NCI-H82 treated with DMSO at 0.1 percent for 48 hours (cell line): ENCODE measurements at regions not wholly inside any gene's neighbourhood (a gene's known extent, or its start where the extent isn't known, plus 50 kb on each side); places are given as distances from the start of the nearest gene placed in this dataset.
"Not testable (repeated sequence)": the region's sequence is repeated elsewhere in the genome, so short reads cannot be mapped to it uniquely, and the experiment has no call there.

Experiments
- DNase-seq: peaks from one replicate; lab custom pipeline; 2025; ENCODE audit not compliant: unreplicated experiment; lab: John Stamatoyannopoulos, UW

DNA sequence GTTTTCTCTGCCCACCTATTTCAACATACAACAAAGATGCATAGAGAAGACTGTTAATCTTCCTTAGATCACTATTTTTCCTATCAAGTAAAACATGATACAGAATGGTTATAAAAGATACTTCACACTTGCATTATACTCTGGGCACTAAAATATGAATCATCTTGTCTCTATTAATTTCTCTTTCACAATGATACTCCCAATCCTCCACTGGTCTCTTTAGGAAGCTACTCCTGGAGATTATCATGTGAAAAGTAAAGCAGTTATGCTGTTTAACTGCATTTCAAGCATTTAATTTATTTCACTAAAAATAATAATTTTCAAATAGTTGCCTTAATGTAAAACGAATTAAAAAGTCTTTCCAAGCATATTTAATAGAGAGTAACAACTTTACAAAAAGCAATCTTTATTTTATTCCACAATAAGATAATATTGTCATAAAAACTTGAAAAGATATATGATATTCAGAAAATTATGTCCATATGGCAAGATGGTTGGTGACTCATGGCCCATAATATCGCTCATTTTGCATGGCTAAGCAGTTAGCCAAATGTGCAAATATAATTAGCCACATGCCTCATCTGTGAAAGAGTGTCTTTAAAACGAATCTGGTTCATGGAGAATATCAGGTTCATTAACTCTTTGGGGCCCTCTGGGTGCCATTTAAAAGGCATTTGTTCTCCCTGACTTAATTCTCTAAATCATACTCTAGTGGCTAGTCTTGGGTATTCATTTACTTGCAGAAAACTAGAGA, 1569.0 kb upstream of the B3GALT2 start:
- DNase-seq = no peak

DNA sequence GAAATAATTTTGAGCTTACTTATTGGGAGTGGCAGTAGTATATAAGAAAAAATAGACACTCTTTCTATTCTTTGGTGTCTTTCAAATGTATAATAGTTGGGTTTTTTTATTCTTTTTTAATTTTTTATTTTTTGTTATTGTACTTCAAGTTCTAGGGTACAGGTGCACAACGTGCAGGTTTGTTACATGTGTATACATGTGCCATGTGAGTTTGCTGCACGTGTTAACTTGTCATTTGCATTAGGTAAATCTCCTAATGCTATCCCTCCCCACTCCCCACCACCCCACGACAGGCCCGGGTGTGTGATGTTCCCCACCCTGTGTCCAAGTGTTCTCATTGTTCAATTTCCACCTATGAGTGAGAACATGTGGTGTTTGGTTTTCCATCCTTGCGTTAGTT, 1552.4 kb upstream of the B3GALT2 start:
- DNase-seq = not testable (repeated sequence)

DNA sequence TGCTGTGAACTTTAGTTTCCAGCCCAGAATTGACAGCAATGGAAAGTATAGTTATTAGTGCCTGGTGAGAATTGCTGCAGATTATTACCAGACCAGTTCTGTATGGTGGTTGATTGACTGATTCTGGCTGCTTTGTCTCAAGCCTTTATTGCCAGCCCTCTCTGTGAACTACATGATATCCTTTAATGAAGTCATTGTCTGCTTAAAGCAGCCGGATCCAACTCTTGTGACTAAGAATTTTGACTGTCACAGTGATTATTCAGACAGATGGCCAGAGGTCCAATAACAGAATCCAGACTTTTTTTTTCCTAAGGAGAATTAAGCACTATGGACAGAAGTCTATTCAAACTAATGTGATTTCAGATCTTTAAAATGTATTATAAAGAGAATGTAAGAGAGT, 1548.6 kb upstream of the B3GALT2 start:
- DNase-seq = no peak

DNA sequence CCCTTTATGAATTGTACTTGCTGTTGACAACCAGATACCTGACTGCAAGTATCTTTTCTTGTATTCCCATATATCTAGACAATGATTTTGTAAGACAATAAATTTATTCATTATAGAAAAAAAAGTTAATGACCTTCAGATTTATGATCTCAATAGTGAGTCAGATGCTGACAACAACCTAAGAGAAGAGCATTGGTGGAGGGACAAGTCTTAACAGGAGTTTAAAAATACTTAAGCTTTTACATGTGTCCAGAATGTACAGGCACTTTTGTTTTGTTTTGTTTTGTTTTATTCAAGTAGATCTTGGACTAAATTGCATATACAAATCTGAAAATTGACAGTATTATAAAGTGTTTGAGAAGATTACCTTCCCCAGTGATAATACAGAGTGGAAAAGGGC, 1544.6 kb upstream of the B3GALT2 start:
- DNase-seq = no peak

DNA sequence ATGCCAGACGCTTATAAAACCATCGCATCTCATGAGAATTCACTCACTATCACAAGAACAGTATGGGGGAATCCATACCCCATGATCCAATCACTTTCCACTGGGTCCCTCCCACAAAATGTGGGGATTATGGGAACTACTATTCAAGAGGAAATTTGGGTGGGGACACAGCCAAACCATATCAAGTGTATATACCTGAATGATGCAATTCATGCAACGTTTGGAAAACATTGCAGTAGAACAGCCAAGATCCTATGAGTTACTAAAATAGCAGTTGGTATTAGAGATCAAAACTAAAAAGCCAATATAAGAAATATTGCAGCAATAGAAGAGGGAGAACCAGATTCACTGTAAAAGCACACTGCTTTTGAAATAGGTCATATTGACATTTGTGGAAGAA, 1543.9 kb upstream of the B3GALT2 start:
- DNase-seq = no peak

DNA sequence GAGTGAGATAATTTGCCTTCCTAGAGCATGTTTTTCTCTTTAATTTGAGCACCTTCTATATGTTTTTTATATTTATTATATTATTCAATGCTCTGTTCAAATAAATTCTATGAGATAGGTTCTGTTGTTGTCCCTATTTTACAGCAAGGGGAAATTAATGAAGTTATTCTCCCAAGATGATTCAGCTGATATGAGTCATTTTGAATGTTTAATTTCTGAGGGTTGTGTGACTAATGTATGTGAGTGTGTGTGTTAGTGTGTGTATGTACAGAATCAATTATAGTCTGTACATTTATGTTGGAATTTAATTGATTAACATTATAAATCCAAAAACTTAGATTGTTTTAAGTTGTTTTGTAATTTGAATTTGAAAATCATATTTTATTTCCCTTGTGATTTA, 1536.7 kb upstream of the B3GALT2 start:
- no peak for DNase-seq

DNA sequence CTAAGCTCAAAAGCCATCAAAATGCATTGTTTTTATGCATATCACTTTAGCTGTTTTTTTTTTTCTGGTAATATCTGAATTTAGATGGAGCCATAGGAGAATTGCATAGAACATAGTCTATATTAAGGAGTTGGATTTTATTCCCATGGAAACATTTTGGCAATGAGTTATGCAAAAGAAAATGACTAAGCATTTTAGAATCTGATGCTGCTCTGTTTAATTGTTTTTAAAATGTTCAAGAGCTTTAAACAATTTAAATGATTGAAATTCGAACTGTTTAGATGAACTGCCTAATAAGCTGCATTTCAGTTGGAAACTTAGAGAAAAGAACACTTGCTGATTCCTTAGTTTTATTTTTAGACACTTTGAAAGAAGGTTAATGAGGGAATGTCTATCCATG, 1531.5 kb upstream of the B3GALT2 start:
- no peak for DNase-seq

DNA sequence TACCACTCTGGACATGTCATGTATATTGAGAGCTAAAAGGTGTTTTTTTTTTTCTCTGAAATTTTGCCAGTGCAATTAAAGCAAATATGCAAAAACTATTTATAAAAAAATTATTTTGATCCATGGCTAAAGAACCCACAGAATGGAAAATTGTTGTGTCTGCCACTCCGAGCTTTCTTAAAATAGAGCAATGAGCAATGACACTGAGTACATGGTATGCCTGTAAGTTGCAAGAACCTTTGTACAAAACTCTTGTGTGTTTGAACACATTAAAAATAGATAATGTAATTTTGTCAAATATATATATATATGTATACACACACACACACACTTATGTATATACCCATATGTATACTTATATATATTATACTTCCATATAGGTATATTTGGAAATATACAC, 1530.9 kb upstream of the B3GALT2 start:
- no peak for DNase-seq

DNA sequence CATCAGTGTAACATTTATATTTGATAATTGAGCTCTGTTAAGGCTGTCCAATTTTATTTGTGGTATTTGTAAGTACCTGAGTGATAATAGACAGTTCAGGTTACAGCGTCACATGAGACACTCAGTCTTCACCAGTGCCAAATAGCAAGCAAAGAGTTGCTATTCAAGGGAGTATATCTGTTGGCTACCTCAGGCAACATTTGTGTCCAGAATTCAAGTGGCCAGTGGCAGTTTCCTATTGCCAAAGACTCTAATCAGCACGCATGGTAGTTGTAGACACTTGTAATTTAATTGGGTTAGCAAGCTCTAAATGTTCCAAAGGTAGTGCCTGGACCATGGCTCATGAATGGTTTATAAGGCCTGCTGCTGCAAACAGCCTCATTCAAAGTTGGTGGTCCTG, 1524.3 kb upstream of the B3GALT2 start:
- DNase-seq = no peak

DNA sequence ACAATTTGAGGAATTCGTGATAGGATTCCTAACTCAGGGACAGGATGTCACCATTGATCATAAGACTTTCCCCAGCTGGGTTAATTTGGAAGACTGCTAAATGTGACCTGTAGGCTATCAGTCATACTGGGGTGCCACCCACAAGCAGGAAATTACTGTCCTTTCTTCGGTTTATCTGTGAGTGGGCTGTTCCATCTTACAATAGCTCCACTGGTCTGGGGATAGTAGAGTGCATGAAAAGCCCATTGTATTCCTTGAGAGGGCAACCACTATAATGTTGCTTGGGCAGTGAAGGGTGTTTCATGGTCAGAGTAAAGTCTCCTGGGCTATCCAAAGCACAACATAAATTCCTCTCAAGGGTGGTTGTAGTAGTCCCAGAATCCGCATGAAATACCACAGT, 1523.0 kb upstream of the B3GALT2 start:
- no peak for DNase-seq

DNA sequence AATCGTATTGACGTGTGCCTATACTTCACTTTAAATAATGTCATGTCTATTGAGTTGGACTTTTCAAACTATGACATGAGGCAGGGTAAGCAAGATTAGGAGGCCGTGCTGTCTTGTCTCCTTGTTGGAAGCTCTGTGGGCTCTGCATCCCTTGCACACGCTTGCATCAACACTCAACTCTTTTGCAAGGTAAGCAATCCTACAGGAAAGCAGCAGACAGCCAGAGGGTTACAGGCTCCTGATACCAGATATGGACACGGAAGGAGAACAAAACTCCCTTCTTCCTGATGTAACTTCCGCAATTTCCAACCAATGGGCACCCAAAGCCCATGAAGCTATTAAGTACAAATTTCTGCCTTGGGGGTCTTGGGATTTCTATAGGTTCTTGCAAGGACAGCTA, 1520.7 kb upstream of the B3GALT2 start:
- DNase-seq = no peak

DNA sequence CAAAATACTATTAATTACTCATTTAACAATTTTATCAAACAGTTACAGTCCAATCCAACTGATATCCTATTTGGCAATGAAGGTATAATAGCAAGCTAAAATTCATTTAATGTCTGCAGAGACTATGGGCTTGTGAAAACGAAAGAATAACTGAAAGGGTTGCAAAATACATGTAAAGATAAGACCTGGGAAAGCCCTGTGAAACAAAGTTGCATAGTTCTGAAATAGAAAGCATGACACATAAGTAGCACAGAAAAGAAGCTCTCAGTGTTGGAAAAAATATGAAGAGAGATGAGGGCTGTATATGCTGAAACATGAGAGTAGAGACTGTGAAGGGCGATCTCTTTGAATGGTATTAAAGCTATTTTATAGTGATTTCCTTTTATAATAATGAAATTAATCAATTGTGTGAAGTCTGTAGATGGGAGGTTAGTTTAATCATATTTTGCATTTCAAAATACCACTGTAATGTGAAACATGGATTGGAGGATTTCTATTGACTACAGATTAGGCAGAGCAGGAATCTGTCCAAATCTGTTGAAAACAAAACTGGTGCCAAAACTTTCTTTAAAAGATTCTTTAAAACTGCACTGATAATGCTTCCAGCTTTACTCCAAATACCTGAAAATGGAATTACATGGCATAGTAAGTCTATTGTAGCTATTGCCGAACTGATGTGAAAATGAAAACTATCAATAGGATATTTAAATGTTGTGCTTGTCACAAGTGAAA, 1518.9 kb upstream of the B3GALT2 start:
- no peak for DNase-seq

DNA sequence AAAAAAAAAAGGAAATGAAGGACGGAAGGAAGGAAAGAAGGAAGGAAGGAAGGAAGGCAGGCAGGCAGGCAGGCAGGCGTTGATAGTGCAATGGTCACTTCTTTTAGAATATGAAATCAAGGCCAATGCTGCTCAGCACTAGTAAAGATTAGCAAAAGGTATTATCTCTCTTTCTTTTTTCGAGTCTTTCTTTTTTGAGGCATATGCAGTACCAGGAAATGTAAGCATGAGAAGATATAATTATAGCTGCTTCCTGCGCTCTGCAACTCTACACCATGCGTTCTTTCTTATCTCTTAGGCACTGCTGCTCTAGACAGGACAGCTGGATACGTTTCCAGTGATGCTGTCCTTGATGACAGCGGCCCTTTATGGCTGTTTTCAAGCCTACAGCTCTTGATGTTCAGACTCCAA, 1512.5 kb upstream of the B3GALT2 start:
- DNase-seq = no peak

DNA sequence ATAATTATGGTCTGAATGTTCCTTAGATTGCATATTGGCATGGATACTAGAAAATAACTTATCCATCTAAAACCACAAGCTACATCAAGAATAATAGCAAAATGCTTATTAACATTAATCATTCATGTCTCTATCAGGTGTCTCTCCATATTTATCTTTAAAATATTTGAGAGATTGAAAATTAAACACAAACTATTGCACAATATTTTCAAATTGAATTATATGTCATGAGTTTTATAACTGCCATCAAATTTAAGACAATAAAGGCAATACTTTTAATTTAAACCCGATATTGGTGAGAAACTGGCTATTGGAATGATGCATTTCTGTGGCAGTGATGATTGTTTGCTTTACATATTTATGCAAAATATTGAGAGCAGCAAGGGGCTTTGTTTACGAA, 1506.8 kb upstream of the B3GALT2 start:
- no peak for DNase-seq

DNA sequence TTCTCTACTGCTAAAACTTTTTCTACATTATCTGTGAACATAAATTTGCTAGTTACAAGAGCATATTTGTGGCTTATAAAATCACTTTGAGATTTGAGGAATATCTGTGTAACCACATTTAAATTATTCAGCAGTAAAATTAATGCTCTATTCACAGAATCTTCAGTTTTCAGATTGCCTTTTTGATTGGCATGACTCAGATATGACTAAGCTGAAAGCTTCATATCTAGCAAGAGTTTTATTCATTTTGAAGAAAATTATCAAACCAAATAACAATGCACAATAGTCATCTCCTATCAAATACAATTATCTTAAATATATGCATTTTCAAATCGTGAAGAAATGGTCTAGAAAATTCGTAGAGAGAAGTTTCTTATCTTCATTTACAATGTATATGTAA, 1498.2 kb upstream of the B3GALT2 start:
- no peak for DNase-seq

DNA sequence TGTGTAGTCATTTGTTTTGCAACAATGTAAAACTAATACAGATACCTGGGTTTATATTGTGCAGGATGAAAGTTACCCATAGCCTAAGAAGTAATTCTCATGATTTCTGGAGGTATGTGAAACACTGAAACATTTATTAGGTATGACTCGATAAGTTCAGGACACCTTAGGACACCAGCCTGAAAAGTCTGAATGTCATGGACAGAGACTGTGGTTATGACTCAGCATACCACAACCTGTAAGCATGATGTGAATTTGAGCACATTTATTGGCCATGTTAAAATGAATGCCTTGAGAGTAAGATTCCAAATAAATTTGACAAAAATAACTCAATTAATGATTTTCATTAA, 1471.7 kb upstream of the B3GALT2 start:
- no peak for DNase-seq

DNA sequence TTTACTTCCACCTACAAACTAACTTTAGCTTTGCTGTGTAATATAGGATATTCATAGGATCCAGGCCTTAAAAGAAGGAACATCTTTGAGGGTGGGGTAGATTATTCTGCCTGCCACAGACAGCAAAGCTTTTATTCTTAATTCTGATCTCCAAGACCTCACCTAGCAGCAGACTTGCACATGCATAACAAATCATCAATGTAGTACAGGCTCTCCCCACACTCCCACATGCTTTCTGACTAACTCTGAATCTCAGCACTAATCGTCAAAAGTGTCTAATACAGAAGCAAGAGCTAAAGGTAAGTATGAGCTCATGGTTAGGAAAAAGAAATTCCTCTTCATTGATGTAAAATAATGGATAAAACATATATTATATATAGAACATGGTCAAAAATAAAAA, 1468.5 kb upstream of the B3GALT2 start:
- no peak for DNase-seq

DNA sequence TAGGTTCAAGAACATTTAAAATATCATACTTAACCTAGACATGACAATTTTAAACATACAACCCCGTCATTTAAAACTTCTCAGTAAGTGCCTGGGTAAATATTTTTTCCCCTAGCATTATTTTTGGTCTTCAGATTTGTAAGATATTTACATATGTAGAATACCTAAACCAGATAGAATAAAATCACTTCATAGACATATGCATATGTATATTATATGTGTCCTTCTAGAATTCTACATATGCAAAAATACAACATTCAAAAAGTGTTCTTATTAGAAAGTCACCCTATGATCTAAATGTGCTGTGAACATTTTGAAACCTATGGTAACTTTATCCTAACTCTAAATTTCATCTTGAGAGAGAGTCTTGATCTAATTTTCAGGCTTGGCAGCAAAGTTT, 1467.0 kb upstream of the B3GALT2 start:
- DNase-seq = no peak

DNA sequence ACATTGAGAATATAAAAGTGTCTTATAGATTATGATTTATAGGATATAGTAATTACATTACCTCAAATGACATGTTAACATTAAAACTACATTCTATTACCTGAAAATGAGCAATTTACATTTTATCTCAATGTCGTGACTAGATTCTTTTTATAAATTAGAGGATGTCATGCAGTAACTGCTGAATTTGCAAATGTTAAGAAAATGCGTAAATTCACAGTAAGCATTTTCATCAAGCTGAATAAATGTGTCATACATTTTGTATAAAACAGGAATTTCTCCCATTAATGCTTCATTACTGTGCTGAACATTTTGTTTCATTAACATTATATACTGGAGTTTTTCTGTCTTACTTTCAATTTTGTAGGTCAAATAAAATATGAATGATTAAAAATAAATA, 1460.7 kb upstream of the B3GALT2 start:
- DNase-seq = no peak

DNA sequence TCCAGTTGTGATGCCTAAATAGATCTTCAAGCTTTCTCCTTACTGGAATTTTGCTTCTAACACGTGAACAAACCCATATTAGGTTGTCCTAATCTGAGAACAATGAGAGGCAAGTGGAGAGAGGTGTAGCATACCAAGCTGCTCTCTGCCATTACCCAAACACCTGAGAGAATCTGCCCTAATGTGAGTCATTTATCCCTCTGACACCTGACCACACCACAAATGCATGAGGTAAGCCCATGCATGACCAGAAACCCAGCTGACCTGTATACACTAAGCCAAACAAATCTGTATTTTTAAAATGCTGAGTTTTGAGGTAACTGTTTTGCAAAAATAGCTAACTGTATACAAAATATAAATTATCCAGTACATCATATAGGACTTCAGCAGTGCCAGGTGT, 1458.1 kb upstream of the B3GALT2 start:
- DNase-seq = no peak

DNA sequence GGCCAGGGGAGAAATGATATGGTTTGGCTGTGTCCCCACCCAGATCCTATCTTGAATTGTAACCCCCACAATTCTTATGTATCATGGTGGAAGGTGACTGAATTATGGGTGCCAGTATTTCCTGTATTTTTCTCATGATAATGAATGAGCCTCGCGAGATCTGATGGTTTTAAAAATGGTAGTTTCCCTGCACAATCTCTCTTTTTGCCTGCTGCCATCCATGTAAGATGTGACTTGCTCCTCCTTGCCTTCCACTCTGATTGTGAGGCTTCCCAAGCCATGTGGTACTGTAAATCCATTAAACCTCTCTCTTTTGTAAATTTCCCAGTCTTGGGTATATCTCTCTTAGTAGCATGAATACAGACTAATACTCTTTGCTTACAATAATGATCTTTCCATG, 1453.9 kb upstream of the B3GALT2 start:
- no peak for DNase-seq

DNA sequence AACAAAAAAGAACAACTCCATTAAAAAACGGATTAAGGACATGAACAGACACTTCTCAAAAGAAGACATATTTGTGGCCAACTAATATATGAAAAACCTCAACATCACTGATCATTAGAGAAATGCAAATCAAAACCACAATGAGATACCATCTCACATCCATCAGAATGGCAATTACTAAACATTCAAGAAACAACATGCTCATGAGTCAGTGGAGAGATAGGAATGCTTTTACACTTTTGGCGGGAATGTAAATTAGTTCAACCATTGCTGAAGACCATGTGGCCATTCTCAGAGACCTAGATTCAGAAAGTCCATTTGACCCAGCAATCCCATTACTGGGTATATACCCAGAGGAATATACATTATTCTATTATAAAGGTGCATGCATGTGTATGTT, 1442.6 kb upstream of the B3GALT2 start:
- no peak for DNase-seq

DNA sequence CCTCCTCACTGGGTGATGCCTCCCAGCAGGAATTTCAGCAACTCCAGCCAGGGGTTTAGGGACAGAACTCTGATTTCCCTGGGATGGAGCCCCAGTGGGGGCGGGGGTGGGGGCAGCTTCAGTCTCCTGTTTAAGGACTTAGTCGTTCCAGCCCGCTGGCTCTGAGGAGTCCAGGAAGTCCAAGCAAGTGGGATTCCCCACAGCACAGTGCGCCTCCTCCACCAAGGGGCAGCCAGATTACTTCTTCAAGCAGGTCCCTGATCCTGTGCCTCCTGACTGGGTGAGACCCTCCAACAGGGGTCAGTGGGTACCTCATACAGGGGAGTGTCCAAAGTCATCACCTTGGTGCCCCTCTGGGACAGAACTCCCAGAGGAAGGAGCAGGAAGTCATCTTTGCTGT, 1438.4 kb upstream of the B3GALT2 start:
- DNase-seq = no peak
